Spinal cord (tissue), 9 donors: ENCODE measurements at regions not wholly inside any gene's neighbourhood (a gene's known extent, or its start where the extent isn't known, plus 50 kb on each side); places are given as distances from the start of the nearest gene placed in this dataset.
"Not testable (repeated sequence)": the region's sequence is repeated elsewhere in the genome, so short reads cannot be mapped to it uniquely, and the experiment has no call there.

ENCODE experiments used
- DNase-seq, 6 donors: peaks; one replicate each; pipeline versions ENCODE4 v3.0.0 to v3.0.0-alpha.2; 2013 to 2015; ENCODE audit warnings: low spot score in 6 of 6, low read depth in 4 of 6
- H3K27ac ChIP-seq: one replicate; pipeline ENCODE4 v1.5.1; 2013; ENCODE audit warnings: low read depth, low read length, control low read depth
- H3K27me3 ChIP-seq: one replicate; pipeline ENCODE4 v1.6.1; 2013; ENCODE audit warnings: low read length; ENCODE audit not compliant: control insufficient read depth, insufficient read depth
- H3K36me3 ChIP-seq: one replicate; pipeline ENCODE4 v1.6.1; 2013; ENCODE audit warnings: low read length; ENCODE audit not compliant: control insufficient read depth, insufficient read depth
- H3K4me1 ChIP-seq: one replicate; pipeline ENCODE4 v1.6.1; 2013; ENCODE audit warnings: low read length; ENCODE audit not compliant: control insufficient read depth, insufficient read depth
- H3K4me3 ChIP-seq: one replicate; pipeline ENCODE4 v1.5.1; 2013; ENCODE audit warnings: low read depth, low read length, control low read depth
- H3K9me3 ChIP-seq: one replicate; pipeline ENCODE4 v1.6.1; 2013; ENCODE audit warnings: low read length; ENCODE audit not compliant: control insufficient read depth, insufficient read depth
- WGBS: methylation state at CpG from one replicate; pipeline ENCODE4 v1.1.5; 2013; ENCODE audit warnings: missing lambda C conversion rate; ENCODE audit not compliant: insufficient coverage; 5-methylcytosine and 5-hydroxymethylcytosine counted together
- donor health status: healthy.

- Histone ChIP-seq H3K4me1 (peaks cover under 1% of the 10 kb centered on the region), H3K36me3 (no peaks in the 10 kb centered on the region), H3K9me3 (no peaks in the 10 kb centered on the region), H3K4me3 (no peak overlapping the region), H3K27ac (no peak overlapping the region), H3K27me3 (no peaks in the 10 kb centered on the region)
- no peak for DNase-seq
- 94% methylated on average over 2 of the region's 2 CpGs for WGBS
These were observed 655.2 kb downstream of the TBC1D22A start for GRCh38 chr22:47417699-47418098.

GRCh38 chr22:47411006-47411405 lies 648.6 kb downstream of the TBC1D22A start:
- peaks cover 3% of the 10 kb centered on the region for H3K4me1 ChIP-seq
- WGBS = 96% methylated on average over 5 of the region's 8 CpGs
- DNase-seq = no peak
- no peaks in the 10 kb centered on the region for H3K9me3 ChIP-seq
- H3K36me3 ChIP-seq = no peaks in the 10 kb centered on the region
- H3K27me3 ChIP-seq = peaks cover 2% of the 10 kb centered on the region
- H3K4me3 ChIP-seq = no peak overlapping the region
- no peak overlapping the region for H3K27ac ChIP-seq

- H3K27ac ChIP-seq = no peak overlapping the region
- 70% methylated on average over 11 of the region's 12 CpGs for WGBS
These were observed 647.3 kb downstream of the TBC1D22A start for GRCh38 chr22:47409539-47410275.

GRCh38 chr22:47408409-47408808 lies 646.0 kb downstream of the TBC1D22A start:
- Histone ChIP-seq H3K27me3 (peaks cover 2% of the 10 kb centered on the region), H3K36me3 (no peaks in the 10 kb centered on the region), H3K9me3 (no peaks in the 10 kb centered on the region), H3K4me3 (no peak overlapping the region), H3K27ac (no peak overlapping the region), H3K4me1 (peaks cover 3% of the 10 kb centered on the region)
- 73% methylated on average over 7 of the region's 7 CpGs for WGBS
- DNase-seq = peak in 1 of 6 donors; percentile 11

More at GRCh38 chr22:47409539-47410275, 647.3 kb downstream of the TBC1D22A start:
- H3K36me3 ChIP-seq = no peaks in the 10 kb centered on the region
- H3K27me3 ChIP-seq = peaks cover 2% of the 10 kb centered on the region
- H3K4me3 ChIP-seq = no peak overlapping the region
- no peaks in the 10 kb centered on the region for H3K9me3 ChIP-seq
- peaks cover 3% of the 10 kb centered on the region for H3K4me1 ChIP-seq
- no peak for DNase-seq

GRCh38 chr22:47407461-47408025 lies 645.1 kb downstream of the TBC1D22A start:
- DNase-seq = peak in 1 of 6 donors; percentile 50
- no peaks in the 10 kb centered on the region for H3K36me3 ChIP-seq
- 75% methylated on average over 4 of the region's 6 CpGs for WGBS
- H3K27me3 ChIP-seq = peaks cover 2% of the 10 kb centered on the region
- no peak overlapping the region for H3K4me3 ChIP-seq
- peaks cover 6% of the 10 kb centered on the region for H3K4me1 ChIP-seq
- no peak overlapping the region for H3K27ac ChIP-seq
- H3K9me3 ChIP-seq = no peaks in the 10 kb centered on the region

GRCh38 chr22:47406896-47407295 lies 644.4 kb downstream of the TBC1D22A start:
- H3K27ac ChIP-seq = no peak overlapping the region
- no peak overlapping the region for H3K4me3 ChIP-seq
- DNase-seq = no peak
- peaks cover 2% of the 10 kb centered on the region for H3K27me3 ChIP-seq
- H3K36me3 ChIP-seq = no peaks in the 10 kb centered on the region
- WGBS = 89% methylated on average over 9 of the region's 11 CpGs
- H3K4me1 ChIP-seq = peaks cover 9% of the 10 kb centered on the region
- no peaks in the 10 kb centered on the region for H3K9me3 ChIP-seq

- Histone ChIP-seq H3K27me3 (peaks cover 2% of the 10 kb centered on the region), H3K4me3 (no peak overlapping the region), H3K27ac (no peak overlapping the region), H3K9me3 (no peaks in the 10 kb centered on the region), H3K36me3 (no peaks in the 10 kb centered on the region), H3K4me1 (peaks cover 13% of the 10 kb centered on the region)
- no peak for DNase-seq
- 90% methylated on average over 10 of the region's 12 CpGs for WGBS
These were observed 643.9 kb downstream of the TBC1D22A start for GRCh38 chr22:47406180-47406834.

GRCh38 chr22:47405222-47405621 lies 642.8 kb downstream of the TBC1D22A start:
- H3K4me1 ChIP-seq = peaks cover 15% of the 10 kb centered on the region
- not testable (repeated sequence) for H3K27ac ChIP-seq, H3K9me3 ChIP-seq, H3K4me3 ChIP-seq, H3K36me3 ChIP-seq, DNase-seq, H3K27me3 ChIP-seq
- WGBS = 96% methylated on average over 15 of the region's 15 CpGs

- H3K36me3 ChIP-seq = no peaks in the 10 kb centered on the region
- no peak for DNase-seq
- H3K9me3 ChIP-seq = no peaks in the 10 kb centered on the region
- peaks cover 14% of the 10 kb centered on the region for H3K4me1 ChIP-seq
- no peak overlapping the region for H3K27ac ChIP-seq
- WGBS = 85% methylated on average over 12 of the region's 14 CpGs
- H3K27me3 ChIP-seq = no peaks in the 10 kb centered on the region
- H3K4me3 ChIP-seq = no peak overlapping the region
These were observed 640.6 kb downstream of the TBC1D22A start for GRCh38 chr22:47402876-47403525.
